ENCODE measurements at regions not wholly inside any gene's neighbourhood (a gene's known extent, or its start where the extent isn't known, plus 50 kb on each side); places are given as distances from the start of the nearest gene placed in this dataset.
A peak's percentile ranks its signal among the peaks of the same experiment; 100 is the strongest.
"Not testable (repeated sequence)": the region's sequence is repeated elsewhere in the genome, so short reads cannot be mapped to it uniquely, and the experiment has no call there.

DNA sequence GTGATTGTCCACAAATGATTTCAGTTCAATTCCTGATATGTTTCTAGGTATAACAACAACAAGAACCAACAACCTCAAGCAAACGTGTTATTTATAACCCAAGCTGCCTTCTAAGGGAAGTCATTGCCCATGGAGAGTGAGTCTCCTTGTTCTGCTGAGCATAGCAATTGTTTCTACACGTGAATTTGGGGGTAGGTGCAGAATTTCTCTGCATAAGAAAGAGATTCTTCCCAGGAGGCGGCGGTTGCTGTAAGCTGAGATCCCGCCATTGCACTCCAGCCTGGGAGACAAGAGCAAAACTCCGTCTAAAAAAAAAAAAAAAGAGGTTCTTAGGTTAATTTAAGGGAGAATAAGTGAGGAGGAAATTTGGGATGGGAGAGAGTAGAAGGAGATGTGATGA, 226.5 kb upstream of the PELI2 start:
- no peak for DNase-seq

DNA sequence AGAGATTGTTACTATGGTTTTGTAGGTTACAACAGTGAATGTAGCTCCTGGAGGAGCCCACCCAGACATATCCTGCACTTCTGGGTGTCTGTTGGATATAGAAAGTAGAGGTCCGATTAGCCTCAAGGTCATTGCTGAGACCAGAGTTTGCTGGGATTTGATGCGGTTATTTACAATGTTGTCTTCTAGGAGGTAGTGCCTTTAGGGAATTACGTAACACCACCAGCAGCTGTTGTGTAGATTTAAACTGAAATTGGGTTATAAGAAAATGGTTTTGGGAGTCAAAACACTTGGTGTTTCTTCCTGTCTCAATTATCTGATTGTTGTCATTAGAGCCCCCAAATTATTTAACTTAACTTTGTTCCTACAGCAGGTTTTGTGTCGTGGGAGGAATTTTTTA, 225.3 kb upstream of the PELI2 start:
- no peak for DNase-seq

DNA sequence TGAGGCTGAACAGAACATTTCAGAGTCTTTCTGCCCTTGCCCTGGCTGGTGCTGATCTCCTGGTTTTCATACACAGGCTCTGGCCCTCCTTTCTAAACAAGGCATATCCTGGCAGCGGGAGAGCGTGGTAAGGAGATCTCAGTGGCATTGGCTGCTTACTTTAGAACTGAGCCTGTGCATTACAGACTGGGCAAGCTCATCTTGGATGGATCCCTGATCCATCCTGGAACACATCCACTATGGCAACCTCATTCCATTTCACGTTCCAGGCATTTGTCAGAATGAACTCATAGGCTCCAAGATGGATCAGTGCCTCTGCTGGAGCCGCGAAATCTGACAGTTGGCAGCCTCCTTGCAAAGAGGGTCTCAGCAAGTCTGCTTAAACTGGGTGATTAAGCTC, 224.5 kb upstream of the PELI2 start:
- DNase-seq = peak in 1 of 58 donors; percentile 23

DNA sequence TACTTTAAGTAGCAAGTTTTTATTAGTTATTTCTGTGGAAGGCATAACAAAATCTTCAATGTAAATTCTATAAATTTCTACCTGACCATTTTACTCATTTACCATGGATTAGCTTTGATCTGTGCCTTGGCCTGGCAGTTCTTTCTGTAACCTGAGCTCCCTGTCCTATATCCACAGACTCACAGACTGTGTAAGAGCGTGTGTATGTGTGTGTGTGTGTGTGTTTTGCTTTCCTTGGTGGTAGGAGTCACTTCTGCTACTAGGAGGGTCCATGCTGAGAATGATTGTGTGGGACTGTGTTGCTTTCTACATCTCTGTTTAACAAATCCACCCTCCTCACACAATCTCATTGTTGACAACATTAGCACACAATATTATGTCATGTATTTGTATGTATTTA, 221.2 kb upstream of the PELI2 start:
- DNase-seq = no peak

DNA sequence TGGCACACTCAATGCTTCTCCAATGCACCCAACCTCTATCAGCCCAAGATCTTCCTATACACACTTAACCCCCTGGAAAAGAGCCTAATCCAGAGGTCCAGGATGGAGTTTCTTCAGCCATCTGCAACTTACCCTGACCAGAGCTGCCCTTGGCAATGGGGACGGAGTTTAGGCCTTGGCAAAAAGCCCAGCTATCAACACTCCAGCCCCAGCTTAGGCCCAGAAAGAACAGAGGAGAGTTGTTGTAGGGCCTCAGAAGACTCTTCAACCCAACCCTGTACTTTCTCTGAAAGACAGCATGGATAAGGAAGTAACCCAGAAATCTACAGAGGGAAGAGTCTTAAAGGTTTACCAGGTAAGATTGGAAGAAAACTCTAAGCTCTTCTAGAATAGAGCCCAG, 219.3 kb upstream of the PELI2 start:
- DNase-seq = no peak

DNA sequence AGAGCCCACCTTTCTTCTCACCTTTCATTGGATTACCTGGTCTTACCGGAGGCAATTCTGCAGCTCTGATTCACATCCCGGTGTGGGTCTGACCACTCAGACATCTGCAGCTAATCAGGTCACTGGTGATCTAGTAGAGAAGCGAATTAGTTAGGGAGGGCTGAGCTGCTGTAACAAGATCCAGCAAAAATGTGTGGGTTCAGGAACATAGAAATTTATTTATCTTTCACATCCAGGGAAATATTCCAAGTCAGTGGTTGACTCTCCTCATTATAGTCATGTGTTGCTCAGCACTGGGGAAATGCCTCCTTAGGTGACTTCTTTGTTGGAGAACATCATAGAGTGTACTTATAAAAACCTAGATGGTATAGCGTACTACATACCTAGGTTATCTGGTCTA, 218.7 kb upstream of the PELI2 start:
- DNase-seq = no peak

DNA sequence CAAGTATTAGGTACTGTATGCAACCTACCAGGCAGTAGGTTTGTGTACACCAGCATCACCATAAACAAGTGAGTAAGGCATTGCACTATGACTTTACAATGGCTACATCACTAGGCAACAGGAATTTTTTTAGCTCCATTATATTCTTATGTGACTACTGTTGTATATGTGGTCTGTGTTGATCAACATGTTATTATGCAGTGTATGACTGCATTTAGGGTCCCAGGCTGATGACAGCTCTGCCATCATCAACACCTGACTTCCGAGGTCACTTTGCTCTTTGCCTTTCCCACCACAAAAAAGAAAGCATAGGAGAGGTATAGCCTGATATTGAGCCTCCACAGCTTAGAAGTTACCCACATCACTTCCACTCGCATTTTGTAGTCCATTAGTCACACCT, 217.5 kb upstream of the PELI2 start:
- DNase-seq = no peak

DNA sequence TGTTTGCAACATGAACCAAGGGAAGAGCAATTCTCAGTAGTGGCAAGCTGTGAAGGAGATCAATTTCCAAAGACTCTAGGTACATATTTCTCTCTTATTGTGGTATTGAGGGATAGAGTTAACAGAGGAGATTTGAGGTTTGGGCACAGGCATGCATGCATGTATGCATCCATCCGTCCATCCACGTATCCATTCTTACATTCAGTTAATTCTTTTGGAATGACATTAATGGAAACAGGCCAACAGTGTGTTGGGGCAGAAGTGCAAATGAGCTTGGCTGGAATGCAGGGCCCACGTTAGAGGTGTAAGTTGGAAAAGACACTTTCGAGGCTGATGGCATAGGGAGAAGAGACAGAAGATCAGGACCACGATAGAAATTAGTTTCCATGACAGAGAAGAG, 216.9 kb upstream of the PELI2 start:
- DNase-seq = no peak

DNA sequence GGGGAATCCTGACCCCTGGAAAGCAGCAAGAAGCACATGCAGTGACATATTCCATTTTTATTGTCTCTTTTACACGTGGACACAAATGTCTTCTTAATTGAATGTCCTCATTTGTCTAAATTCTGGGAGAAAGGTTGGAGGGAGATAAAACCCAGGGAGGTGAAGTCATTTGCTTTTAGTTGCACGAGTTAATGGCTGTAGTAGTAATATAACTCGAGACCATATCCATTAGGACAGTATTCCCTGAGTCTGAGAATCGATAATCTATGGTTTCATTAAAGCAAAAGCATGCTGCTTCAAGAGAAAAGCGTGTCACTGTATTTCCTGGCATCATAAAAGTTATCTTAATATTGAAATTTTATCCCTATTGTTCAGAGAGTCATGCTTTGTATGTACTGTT, 216.0 kb upstream of the PELI2 start:
- DNase-seq = no peak

DNA sequence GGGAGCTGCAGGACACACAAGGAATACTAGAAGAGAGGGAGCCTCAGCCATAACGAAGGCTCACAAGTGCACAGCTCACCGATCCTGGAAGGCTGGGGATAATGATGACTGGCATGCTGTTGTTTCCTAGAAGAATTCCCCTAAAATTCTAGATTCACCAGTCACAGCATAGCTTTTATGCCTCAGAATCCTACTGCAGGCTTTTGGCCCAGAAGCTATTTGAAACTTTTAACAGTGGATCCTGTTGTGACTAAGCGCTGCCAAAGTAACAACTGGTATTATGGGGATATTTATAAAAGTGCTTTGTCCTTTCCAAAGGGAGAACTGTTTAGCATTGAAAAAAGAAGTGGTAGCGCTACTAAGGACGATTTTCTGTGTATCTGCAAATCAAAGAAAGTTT, 214.1 kb upstream of the PELI2 start:
- peak in 2 of 58 donors; percentile 4 to 29 for DNase-seq

DNA sequence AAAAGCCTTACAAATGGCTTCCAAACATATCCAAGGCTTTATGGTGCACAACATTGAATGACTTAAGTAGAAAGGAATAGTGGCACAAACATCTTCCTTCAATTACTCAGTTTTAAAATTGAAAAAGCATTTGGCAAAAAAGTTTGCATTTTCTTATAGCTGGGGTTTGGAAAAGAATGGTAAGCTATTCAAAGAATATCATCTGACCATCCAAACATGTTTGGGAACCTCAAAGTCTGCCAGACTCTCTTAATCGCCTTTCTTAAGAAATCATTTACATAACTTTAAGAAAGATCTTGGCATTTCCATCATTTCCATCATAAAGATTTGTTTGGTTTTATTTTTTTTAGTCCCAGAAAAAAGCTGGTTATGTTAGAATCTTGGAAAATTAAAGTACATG, 210.1 kb upstream of the PELI2 start:
- DNase-seq = no peak

DNA sequence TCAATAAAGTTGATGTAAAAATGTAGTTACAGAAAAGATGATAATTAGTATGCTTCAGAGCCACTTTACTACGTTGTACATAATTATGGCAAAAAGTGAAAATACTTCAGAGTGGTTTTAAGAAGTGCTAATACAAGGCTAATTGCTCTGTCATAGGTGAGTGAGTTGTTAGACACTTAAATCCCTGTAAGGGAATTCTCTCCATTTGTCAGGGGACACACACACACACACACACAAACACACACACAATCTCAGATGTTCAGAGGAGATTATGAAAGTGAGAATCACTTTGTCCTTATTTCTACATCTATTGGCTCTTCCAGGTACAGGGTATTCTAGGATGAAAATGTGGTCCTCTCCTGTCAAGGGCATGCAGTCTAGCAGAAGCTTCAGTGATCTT, 208.3 kb upstream of the PELI2 start:
- no peak for DNase-seq

DNA sequence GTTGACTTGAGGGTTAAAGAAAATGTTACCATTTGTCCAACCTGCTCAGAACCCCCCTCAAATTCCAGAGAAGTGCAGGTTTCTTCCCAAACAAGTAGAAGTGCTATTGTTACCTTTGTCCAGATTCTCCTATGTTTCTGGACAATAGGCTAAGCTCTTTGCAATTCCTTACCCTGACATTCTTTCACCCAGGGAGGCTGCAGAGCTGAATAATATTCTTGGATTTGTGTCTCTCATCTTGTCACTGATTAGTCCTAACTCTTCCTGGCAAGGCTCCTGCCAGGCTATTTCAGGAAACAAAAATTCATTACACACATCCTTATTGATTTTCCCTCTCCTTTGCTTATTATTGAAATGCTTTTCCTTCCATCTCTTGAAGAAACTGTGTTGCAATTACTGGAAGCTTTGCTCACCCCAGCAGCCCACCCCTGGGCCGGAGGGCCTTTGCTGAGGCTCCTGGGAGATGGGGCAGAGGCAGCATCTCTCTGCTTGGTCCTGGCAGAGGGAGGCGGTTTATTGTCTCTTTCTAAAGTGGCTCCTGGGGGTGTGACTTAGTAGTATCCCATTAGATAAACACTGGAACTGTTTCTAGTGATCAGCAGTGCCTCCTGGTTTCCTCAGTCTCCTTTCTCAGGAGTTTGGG, 207.5 kb upstream of the PELI2 start:
- no peak for DNase-seq

DNA sequence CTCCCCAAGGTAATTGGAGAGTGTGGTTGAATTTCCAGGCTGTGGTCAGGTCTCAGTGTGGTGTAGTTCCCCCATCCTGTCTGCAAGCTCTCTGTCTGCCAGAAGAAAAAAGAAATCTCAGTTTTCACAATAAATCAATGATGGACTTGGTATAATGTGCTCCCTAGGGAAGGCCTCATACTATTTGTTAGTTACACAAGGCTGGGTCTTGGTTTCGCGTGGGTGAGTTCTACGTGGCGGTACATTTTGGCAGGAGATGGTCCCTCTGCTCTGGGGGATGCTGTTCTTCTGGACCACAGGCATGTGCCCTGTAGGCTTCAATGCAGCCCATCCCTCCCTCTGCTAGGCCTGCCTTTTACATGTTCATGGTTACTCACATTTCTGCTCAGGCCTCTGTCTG, 206.4 kb upstream of the PELI2 start:
- DNase-seq = no peak

DNA sequence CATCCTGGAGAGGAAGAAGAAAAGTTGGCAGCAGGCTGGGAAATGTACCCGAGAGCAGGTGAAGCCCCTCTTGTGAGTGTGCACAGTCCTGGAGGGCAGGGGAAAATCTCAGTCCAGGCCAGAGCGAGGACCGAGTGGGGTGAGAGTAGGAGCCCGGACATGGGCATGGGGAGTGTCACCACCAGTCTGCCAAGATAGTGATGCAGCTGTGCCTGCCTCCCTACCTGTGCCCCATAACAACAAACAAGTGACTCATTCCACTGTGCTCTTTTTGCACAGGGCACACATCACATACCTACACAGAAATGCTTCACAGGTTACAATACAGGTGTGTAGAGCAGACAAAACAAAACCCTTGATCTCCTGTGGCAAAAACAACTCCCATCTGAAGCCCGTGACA, 205.9 kb upstream of the PELI2 start:
- no peak for DNase-seq

DNA sequence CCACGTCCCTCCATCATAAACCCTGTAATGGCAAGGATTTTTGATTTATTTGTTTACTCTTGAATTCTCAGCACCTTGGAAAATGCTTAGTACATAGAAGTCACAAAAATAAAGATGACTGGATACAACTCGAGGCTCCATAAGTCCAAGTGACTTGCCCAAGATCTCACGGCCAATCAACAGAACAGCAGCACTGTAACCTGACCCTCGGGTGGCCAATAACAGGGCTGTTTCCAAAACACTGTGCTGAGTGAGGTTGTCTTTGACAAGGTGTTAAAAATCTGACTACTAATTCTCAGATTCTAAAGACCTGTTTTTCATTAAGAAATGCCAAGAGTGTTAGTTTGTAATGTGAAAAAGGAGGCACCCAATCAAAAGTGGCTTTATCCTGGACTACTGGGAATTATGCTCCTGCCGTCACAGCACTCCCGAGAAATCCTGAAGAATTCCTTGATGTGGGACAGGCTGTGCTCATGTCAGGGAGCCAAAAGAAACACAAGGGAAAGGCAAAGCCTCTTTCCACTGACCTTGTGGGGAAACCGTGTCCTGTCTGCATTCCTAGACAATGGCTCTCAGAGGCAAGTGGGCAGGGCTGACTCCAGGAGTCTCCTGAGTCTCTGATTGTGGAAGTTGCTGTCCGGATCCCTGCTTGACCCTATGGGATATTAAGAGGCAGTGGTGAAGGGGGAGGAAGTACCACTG, 204.7 kb upstream of the PELI2 start:
- no peak for DNase-seq

DNA sequence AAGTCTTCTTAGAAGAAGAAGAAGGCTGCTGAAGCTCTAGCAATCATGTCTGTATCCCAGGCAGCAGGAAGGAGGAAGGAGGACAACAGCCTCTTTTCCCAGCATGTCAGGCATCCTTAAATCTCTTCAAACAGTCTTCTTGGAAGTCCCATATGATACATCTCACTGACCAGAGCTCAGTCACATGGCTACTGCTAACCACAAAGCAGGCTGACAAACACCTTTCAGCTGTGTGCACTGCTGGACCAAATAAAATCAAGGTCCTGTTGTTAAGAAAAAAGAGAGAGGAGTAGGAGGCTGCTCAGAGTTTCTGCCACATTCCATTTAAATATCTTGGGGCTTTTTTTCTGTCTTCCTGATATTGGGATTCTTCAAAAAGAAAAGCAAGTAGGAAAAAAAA, 203.4 kb upstream of the PELI2 start:
- DNase-seq = no peak

DNA sequence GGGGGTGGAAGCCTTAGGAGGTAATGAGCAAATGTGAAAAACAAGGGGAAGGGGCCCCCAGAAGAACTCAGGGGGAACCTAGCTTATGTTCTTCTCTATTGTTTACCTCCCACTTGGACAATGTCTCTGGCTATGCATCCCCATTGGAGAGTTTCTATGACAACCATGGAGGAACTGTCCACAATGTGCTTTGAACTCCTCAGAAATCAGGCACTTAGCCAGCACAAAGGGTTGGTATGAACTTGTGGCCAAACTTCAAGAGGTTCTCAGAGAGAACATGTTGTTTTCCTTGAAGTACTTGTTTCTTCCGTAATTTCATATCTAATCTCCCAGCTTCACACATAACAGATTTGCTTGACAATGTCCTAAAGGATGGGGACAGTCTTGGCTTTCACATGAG, 202.8 kb upstream of the PELI2 start:
- no peak for DNase-seq

DNA sequence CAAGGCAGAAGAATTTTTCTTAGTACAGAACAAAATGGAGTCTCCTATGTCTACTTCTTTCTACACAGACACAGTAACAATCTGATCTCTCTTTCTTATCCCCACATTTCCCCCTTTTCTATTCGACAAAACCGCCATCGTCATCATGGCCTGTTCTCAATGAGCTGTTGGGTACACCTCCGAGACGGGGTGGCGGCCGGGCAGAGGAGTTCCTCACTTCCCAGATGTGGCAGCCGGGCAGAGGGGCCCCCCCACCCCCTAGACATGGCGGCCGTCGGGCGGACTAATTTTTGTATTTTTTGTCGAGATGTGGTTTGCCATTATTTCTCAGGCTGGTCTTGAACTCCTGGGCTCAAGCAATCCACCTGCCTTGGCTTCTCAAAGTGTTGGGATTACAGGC, 198.4 kb upstream of the PELI2 start:
- not testable (repeated sequence) for DNase-seq

DNA sequence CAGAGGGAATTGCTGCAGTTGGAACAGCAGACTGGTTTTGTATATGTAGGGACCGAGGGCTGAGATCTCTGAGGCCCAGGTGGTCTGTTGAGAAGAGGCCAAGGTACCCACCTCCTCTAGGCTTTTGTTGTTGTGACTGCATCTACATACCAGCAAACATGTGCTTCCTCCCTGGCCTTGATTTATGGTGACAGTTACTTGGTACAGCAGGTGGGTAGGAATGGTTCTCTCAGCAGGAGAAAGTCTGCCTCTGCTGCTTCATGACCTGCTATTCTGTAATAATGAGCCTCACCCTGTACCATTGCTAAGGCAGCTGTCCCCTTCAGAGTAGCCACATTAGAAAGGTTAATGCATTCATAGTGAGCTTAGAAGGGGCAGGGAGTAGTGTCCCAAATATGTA, 196.7 kb upstream of the PELI2 start:
- DNase-seq = no peak

DNA sequence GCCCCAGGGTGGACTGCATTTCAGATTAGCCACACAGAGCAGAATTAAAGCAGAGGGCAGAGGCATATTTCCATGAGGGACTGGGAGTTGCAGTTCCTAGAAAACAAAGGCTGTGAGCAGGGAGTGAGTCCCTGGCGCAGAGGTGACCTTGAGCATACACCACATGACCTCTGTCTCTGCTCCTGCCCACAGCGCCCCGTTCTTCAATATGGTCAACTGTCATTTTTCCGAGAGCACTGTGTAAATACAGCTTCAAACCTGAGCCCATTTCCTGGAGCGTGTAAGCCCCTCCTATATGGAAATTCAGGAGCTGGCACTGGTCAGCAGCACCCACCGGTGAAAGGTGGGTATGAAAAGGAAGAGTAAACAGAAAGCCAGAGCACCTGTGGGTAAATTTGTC, 192.2 kb upstream of the PELI2 start:
- no peak for DNase-seq

DNA sequence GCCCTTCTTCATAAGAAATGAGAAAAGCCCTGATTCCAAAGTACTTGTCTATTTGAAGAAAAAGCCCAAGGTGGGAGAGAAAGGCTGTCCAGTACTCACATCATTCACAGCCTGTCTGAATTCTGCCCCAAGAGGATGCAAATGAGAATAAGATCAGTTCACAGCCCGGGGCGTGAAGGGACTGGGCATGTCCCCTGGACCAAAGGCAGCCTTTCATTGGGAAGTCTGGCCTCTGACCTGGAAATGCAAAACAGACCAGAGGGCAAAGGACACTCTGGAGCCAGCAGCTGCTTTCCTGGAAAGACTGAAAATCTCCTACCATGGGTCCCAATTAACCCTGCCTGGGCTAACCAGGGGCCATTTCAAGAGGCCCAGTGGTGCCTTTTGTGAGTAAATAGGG, 191.2 kb upstream of the PELI2 start:
- no peak for DNase-seq

DNA sequence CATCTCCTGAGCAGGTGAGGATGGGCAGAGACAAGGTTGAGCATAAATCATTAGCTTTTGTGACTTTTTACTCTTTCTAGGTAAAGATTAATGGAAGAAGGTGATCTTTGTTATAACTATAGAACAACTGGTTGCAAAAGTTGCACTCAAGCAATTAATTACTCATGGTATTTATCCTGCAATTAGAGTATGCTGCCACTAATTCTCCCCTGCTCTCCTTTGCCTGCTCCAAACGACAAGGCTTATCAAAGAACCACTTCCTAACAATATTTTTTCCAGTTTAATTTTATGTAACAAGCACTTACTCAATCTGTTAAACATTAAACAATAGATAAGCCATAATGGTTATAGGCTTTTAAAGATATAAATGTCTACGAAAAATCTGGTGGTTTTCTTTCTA, 189.9 kb upstream of the PELI2 start:
- DNase-seq = no peak

DNA sequence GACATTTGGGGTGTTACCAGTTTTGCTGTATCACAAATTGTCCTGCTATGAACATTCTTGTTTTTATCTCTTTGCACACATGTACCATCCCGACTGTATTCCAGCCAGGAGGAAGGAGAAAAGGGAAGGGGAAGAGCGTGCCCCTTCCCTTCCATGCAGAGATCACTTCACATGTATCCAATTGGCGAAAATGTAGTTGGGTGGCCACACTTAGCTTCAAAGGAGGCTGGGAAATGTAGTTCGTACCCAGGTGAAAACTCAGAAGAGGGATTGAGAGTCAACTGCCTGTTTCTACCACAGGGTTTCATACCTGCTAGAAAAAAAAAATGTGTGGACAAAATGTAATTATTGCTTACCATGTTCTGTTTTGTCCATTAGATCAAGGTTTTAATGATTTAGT, 189.1 kb upstream of the PELI2 start:
- no peak for DNase-seq
